HUDEP-2 (cell line): ENCODE measurements at regions not wholly inside any gene's neighbourhood (a gene's known extent, or its start where the extent isn't known, plus 50 kb on each side); places are given as distances from the start of the nearest gene placed in this dataset.

Source experiments
- DNase-seq, 76 experiments: peaks; one replicate each; lab custom pipeline; 2025; ENCODE audit not compliant: unreplicated experiment in 76 of 76; lab: John Stamatoyannopoulos, UW

DNA sequence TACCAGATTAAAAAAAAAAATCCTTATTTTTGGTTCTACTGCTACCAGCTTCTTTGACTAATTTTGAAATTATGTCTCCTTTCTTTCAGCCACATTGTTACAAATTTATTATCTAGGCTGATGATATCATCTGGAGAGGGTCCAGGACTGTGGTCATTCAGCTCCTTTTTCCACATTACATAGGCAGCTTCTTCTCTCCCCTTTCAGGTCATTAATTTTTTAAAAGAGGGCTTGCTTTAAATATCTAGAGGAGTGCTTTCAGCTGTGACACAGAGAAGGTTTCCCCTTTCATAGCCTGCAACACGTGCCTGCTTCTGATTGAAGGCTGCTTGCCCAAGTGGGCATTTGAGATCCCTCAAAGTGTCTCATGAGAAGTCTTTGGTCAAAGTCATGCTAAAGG lies 155.7 kb upstream of the PAPPA start:
- no peak for DNase-seq

DNA sequence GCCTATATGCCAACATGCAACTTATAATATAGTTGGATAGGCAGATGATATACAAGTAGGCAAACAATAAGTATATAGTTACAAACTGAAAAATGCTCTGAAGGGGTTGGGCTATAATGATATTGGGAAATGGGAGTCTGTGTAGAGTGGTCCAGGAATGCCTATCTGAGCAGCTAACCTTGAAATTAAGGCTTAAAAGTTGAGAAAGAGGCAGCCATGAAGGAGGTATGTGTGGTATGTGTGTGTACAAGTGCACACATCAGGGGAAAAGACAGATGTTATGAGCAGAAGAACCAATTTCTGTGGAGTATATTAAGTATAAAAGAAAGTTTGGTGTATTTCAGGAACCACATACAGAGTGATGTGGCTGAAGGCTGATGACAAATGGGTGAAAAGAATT lies 154.9 kb upstream of the PAPPA start:
- no peak for DNase-seq

DNA sequence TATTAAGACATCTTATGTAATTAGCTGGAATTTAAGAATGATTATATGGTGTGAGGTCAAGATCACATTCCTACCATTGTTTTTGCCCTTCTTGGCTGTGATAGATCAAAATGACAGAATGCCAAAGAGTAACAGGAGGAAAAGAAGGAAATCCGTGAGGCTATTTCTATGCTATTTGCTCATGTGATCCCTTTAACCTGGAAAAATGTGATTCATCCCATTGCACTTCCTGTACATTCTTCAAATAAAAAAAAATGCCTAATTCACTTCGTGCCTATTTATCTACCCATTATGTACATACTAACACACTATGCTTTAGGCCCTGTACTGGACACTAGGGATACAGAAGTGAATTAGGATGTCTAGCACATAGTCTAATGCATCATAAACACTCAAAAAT lies 154.1 kb upstream of the PAPPA start:
- no peak for DNase-seq

DNA sequence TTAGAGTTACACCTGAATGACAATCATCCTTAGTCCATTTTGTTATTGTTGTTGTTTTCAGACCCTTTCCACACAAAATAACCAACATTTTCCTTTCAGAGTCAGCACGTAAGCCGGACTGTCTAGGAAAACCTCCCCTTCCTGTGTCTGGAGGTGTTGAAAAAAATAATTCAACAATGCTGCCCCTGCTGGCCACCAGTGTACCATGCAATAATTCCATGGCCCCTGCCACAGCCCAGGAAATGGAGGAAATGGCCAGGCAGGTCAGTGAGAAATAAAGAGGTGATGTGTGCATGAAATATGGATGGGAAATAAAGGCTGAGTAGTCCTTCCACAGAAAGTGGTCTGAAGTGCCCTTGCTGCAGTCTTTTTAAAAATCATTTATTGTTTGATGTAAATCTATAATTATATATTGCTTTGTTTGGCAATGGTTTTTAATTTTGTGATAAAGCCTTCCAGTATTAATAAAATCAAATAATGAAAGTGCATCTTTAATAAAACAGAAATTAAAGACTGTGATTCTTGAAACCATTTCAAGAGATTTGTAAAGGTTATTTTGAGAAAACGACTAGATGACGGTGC lies 152.8 kb upstream of the PAPPA start:
- DNase-seq = peak in 19 of 76 experiments; percentile 1 to 16 (median 7)

DNA sequence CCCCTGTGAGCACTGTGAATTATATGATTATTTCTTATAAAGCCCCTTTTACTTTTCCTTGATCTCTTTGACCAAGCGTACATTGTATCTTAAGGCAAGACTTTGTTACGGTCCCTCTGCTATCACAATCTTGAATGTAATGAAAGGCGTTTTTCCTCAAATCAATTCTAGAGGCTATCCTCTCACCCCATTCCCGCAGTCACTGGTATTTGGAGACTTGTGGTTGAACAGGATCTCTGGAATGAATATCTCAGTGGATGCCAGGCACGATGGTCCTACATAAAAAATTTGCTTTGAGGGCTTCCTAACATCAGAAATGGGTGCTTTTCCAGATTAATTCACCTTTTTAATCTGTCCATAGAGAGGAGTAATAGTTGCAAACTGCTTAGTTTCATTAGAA lies 151.4 kb upstream of the PAPPA start:
- DNase-seq = no peak

DNA sequence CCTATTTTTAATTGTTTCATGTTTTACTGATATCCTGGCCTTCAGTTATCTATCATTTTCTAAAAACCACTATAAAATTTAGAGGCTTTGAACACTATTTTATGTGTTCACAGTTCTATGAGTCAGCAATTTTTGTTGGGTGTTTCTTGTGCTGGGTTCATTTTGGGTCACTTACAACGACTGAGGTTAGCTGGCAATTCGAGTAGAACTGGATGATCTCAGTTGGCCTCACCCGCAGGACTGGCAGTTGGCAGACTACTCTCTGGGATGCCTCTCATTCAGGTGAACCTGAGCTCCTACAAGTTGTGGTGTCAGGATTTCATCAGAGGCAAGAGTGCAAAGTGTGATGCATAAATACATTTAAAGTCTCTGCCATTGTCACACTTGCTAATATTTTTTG lies 151.0 kb upstream of the PAPPA start:
- peak in 1 of 76 experiments; percentile 6 for DNase-seq

DNA sequence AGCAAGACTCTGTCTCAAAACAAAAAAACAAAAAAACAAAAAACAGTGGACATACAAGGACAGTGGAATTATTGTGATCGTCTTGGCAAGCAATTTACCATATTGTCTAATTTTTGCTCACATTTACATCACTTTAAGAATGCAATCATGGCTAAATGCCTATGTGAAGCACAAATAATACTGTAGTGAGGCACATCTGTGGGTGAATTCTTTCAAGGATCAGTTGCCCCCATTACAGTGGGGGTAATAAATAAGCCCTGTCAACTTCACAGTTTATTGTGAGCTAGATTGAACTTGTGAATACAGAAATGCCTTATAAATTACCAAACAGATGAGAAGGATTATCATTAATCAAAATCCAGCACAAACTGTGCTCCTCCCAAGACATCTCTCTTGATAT lies 150.2 kb upstream of the PAPPA start:
- DNase-seq = no peak

DNA sequence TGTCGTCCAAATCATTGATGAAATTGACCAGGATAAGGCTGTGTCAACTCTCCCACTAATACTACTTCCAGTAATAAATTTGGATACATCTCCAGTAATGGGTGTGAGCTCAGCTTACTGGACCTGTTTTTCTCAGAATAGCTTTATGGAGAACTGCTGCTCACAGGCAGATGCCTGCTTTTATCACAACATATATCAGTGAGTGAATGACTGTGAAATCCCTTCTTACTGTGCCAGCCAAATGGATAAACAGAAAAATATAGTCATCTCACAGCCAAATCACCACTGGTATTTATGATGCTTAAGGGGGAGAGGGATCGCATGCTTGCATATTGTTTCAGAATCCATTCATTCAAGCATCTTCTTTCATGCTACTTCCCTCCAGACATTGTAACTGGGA lies 148.4 kb upstream of the PAPPA start:
- DNase-seq = no peak

DNA sequence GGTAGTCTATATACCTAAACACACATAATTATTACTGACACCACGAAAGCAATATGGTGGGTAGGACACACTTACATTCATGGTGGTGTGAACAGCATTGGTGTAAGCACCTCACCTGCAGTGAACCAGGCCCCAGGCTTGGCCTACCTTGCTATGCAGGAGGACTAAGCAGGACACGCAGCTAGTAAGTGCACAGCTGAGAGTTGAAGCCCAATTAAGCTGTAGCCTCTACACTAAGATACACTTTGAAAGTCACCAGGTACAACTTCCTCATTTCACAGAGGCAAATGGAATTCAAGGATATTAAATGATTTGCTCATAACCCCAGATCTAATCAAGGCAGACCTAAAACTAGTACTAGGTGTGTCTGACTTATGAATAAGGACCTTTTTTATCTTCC lies 145.8 kb upstream of the PAPPA start:
- no peak for DNase-seq

DNA sequence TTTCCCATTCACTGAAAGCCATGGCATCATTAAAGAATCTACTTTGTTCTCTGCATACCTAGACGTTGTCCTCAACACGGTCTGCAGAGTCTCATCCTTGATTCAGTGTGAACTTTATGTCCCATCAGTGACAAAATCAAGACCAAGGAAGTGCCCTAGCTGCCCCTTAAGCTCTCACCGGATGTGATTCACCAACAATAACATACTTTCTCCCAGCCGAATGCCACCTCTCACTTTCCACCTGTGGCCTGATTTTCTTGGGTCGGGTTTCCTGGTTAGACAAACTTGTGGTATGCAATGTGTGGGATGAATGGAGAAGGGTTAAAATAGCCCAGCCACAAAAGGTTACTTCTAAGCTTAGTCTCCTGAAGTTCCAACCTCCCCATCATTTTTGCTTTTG lies 145.3 kb upstream of the PAPPA start:
- no peak for DNase-seq

DNA sequence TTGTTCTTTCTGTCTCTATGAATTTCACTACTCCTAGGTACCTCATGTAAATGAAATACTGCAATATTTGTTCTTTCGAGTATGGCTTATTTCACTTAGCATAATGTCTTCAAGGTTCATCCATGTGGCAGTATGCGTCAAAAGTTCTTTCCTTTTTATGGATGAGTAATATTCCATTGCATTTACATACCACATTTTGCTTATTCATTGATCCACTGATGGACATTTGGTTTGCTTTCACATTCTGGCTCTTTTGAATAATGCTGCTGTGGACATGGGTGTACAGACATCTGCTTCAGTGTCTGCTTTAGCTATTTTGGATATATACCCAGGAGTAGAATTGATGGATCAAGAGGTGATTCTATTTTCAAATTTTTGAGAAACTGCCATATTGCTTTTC lies 144.2 kb upstream of the PAPPA start:
- DNase-seq = no peak

DNA sequence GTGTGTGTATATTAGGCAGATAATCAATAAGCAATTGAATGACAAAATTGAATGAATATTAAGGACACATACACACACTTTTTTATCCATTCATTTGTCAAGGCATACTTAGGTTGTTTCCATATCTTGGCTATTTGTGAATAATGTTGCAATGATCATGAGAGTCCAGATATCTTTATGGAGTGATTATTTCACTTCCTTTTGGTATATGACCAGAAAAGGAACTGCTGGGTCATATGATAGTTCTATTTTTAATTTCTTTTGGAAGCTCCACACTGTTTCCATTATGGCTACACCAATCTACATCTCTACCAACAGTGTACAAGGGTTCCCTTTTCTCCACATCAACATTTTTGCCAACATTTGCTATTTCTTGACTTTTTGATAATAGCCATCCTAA lies 137.7 kb upstream of the PAPPA start:
- DNase-seq = no peak

DNA sequence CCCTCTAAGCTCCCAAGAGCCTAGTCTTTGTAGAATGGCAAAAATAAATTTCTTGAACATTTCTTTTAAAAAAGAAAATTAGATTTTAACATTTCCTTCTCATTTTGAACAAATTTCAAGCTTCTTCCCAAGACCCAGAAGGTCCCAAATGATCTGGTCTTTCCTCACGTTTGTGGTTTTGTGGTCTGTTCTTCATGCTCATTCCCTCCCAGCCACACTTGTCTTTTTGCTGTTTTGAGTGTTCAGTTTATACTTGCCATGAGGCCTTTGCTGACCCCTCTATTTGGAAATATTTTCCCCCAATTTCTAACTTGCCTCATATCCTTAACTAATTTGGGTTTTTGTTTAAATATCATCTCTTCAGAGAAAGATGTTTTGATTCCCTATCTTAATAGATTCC lies 133.4 kb upstream of the PAPPA start:
- no peak for DNase-seq

DNA sequence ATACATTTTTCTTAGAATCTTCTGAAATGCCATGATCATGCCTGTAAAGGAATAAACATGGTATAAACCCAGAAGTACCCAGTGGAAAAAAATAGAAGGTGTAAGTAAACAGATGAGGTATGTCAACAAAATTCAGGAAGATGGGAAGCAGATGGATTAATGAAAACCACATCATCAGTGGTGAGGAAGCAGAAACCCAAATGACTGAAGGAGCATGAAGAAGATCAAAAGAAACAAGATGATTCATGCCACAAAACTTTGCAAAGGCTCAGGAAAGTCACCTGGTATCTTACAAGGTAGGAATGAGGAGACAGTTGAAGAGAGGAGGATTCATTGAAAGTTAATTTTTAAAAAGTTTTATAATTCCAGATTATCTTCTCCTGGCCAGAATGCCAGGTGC lies 132.8 kb upstream of the PAPPA start:
- no peak for DNase-seq

DNA sequence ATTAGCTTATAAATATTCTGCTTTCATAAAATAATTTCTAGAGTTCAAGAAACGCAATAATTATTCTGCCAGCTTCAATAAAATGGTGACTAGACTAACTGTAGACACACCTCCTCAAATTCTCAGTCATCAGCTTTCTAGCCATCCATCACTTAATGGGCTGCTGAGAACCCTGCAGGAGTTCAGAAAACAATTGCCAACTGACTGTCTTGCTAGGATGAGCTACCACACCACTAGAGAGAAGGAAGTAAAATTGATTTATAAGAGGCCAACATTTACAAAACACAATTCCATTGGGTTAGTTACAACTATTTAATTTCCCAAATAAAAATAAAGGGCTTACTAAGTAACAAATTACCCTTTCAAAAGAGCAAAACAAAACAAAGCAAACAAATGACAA lies 126.5 kb upstream of the PAPPA start:
- DNase-seq = no peak

DNA sequence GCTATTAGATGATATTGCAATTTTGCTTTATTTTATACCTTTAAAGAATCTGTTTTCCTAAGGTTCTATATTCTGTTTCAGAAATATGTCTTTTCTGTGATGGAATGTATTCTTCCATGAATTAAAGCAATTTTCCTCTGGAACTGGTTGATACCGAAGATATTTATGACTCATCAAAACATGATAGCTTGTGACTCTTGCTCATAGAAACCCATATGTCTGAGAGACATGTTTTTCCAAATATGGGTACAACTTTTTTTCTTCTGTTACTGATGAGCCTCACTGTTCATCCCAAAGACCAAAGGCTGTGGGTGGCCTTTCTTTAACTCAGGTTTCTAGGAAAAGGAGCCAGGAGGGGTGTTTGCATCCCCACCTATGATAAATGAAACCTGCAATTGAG lies 126.1 kb upstream of the PAPPA start:
- DNase-seq = no peak

DNA sequence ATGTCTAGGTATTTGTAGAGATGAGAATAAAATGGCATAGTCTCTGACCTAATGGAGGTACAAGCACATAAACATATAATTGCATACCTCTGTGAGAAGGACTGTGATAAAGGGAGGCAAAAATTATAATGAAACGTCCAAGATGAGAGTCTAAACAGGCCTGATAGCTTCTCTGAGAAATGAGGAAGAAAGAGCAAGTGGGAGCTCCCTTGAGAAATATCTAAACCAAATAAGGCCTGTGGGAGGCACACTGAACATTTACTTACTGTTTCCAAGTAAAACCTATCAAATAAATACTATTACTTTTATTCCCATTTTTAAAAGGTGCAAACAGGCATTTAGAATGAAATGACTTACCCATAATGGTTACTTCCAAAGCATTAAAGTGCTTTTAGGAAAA lies 125.6 kb upstream of the PAPPA start:
- DNase-seq = no peak

DNA sequence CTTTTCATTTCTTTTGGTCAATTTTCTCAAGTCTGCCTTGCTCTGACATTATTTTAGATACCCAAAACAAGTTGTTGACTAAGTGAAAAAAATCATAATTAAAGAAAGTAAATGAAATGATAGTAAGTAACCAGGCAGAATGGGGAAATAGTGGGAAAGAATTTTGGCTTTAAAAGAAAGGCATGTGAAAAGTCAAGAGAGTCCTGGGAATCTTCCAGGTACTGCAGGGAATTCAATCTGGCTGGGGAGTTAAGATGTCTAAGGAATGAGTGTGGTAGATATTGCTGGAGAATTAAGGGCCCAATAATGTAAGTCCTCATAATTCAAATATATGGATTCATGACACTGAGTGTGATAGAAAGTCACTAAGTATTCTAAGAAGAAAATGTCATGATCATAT lies 123.1 kb upstream of the PAPPA start:
- DNase-seq = no peak

DNA sequence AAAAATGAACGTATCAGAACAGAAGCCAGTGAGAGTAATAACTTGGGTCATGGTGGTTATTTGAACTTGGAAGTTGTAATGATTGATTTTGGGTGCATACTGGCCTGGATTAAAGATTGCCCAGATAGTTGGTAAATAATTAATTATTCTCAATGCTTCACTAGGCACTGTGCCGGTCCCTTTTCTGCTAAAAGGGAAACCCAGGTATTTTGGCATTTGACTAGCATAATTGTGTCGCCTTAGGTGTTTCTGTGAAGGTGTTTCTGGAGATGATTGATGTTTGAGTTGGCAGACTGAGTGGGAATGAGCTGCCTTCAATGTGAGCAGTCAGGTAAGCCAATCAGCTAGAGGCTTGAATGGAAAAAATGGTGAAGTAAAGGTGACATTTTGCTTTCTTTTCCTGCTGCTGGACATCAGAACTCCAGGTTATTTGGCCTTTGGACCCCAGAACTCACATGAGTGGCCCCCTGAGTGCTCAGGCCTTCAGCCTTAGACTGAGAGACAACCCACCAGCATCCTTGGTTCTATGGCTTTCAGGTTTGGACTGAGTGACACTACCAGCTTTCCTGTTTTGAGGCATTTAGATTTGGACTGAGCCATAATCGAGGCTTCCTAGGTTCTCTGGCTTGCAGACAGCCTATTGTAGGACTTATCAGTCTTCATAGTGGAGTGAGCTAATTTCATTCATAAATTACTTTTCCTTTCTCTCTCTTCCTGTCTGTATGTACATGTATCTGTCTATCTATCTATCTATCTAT lies 120.7 kb upstream of the PAPPA start:
- DNase-seq = no peak

DNA sequence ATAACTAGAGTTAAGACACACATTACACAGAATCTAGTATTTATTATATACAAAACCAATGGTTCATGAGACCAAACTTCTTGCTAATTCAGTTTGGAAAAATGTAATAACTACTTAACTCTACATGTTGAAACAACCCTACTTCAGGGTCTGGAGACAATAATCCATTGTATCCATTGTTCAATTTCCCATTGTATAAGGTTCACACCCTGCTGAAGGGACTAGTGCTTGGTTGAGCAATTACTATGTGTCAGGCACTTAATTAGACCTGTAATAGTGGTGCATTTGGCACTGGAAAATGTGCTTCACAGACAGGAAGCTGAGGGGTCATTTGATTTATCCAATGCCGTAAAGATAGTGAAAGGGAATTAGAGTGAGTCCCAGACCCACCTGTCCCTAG lies 114.3 kb upstream of the PAPPA start:
- no peak for DNase-seq

DNA sequence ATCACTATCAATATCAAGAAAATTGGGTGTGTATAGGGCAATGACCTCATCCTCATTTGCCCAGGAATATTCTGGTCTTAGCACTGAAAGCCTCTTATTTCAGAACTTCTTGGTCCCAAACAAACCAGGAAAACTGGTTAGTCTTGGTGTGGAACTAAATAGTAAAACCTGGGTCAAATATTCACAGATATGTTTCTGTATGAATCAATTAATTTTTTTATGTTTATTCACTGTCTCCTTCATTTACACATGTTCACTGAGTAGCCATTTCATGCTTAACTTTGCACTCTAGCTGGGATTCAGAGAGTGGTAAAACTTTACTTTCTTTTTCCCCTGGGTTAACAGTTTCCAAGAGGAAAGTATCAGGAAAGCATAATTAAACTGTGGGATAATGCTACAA lies 113.7 kb upstream of the PAPPA start:
- DNase-seq = no peak

DNA sequence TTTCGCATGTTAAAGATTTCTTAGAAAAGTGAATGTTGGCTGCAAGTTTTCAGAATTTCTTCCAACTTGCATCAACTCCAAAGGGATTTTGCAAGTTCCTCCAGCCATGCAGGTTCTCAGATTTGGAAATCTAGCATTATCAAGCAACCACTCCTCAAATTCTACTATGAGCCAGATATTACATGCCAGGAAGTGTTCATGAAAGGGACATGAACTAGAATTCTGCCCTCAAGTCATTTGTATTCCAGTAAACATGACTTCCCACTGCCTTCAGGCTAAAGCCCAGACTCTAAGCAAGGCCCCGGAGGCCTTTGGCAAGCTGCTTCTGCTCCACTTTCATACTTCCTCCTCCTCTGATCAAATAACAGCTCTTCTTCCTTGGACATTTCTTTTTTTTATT lies 111.3 kb upstream of the PAPPA start:
- DNase-seq = no peak

DNA sequence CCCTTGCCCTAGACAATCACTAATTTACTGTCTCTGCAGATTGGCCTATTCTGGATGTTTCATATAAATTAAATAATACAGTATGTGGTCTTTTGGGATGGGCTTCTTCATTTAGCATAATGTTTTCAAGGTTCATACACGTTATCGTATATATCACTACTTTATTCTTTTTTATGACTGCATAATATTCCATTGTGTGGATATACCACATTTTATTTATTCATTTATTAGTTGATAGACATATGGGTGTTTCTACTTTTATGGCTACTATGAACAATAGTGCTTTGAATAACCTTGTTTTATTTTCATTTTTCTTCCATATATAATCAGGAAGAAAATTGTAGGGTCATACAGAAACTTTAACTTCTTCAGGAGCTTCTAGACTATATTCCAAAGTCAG lies 108.5 kb upstream of the PAPPA start:
- DNase-seq = no peak
